ENCODE measurements at regions not wholly inside any gene's neighbourhood (a gene's known extent, or its start where the extent isn't known, plus 50 kb on each side); places are given as distances from the start of the nearest gene placed in this dataset.

GRCh38 chr13:58574791-58575190 is 943.2 kb downstream of the PCDH17 start:
- no peak overlapping the region for H3K56ac ChIP-seq (ENCODE audit: insufficient read length, low read depth, low read length)
- no peak overlapping the region for H3T11ph ChIP-seq (ENCODE audit: low read length)
- H4K8ac ChIP-seq (replicated peaks; ENCODE audit: insufficient read length, low read depth, low read length): no peak overlapping the region
- no peak overlapping the region for H4K5ac ChIP-seq (ENCODE audit: insufficient read length, low read depth, low read length)
- H3K79me2 ChIP-seq (ENCODE audit: insufficient read depth, low read length): no peaks in the 10 kb centered on the region
- H3K4me2 ChIP-seq (ENCODE audit: insufficient read depth, insufficient read length, low read length): no peak overlapping the region
- H3K4ac ChIP-seq (ENCODE audit: low read depth, low read length): no peak overlapping the region
- H3K9me3 ChIP-seq (ENCODE audit: control insufficient read depth, low read depth, low read length): no peaks in the 10 kb centered on the region
- Mint-ChIP-seq H3K4me1 (peaks cover 5% of the 10 kb centered on the region in 2 experiments), H3K27ac (no peak overlapping the region), H3K36me3 (ENCODE audit: insufficient read depth in 1 of 3, low read depth in 3 of 3) (peaks cover 5 to 13% (median 10%) of the 10 kb centered on the region in 3 experiments; a peak in 6 of 7 replicates), H3K4me3 (no peak overlapping the region), H3K27me3 (ENCODE audit: low read depth) (no peaks in the 10 kb centered on the region), H3K9me3 (peaks cover 8 to 18% of the 10 kb centered on the region in 2 experiments; a peak in 4 of 5 replicates)
- H3K4me1 ChIP-seq (ENCODE audit: insufficient read depth, low read length): no peaks in the 10 kb centered on the region
- H3K9ac ChIP-seq (ENCODE audit: extremely low read depth, insufficient read length, low read length): no peak overlapping the region
- no peak overlapping the region for H2AK5ac ChIP-seq (ENCODE audit: insufficient read length, low read length)
- H3K23me2 ChIP-seq (ENCODE audit: insufficient read length, low read depth, low read length, poor library complexity, severe bottlenecking): no peaks in the 10 kb centered on the region
- no peak overlapping the region for H2BK15ac ChIP-seq (ENCODE audit: low read depth, low read length)
- H3K27me3 ChIP-seq (ENCODE audit: insufficient read depth, low read length): no peaks in the 10 kb centered on the region
- no peak overlapping the region for H2BK5ac ChIP-seq (ENCODE audit: insufficient read length, low read length)
- H4K91ac ChIP-seq (ENCODE audit: insufficient read length, low read depth, low read length): no peak overlapping the region
- no peak overlapping the region for H3K18ac ChIP-seq (ENCODE audit: insufficient read length, low read depth, low read length)
- H3K79me1 ChIP-seq (ENCODE audit: insufficient read depth, low read depth, low read length, poor library complexity, severe bottlenecking): no peaks in the 10 kb centered on the region
- H2BK12ac ChIP-seq (ENCODE audit: insufficient read length, low read depth, low read length): no peak overlapping the region
- H3K27ac ChIP-seq (ENCODE audit: insufficient read length, low read depth, low read length): no peak overlapping the region
- no peak overlapping the region for H3K23ac ChIP-seq (ENCODE audit: insufficient read length, low read depth, low read length)
- no peak overlapping the region for H3K14ac ChIP-seq (ENCODE audit: insufficient read depth, low read length)
- DNase-seq: no peak
- H2BK120ac ChIP-seq (ENCODE audit: low read depth, low read length, poor library complexity, severe bottlenecking): no peak overlapping the region
- no peak overlapping the region for H2AFZ ChIP-seq (ENCODE audit: low read length)
- H4K20me1 ChIP-seq (ENCODE audit: control insufficient read depth, insufficient read depth, insufficient read length): no peaks in the 10 kb centered on the region
- H2BK20ac ChIP-seq (ENCODE audit: low read depth, low read length, poor library complexity, severe bottlenecking): no peak overlapping the region
- TF ChIP-seq CTCF (conservative IDR thresholded peaks at IDR 0.05): no peak
